ENCODE measurements at regions not wholly inside any gene's neighbourhood (a gene's known extent, or its start where the extent isn't known, plus 50 kb on each side); places are given as distances from the start of the nearest gene placed in this dataset.

DNA sequence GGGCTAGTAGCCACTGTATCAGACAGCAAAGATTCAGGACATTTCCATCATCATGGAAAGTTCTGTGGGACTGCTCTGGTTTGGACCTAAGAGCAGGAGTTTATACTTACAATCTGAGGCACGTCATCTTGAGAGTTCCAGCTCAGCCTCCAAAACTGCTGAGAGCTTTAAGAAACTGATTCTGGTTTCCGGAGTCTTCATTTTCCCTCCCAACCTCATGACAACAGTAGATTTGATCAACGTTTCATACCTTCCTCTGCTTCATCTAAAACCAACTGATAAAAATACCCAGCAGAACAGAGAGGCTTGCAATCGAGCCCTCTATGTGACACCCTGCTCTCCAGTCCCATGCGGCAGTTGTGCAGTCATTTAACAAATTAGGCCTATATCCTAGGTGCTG, 64.3 kb upstream of the EPB41L1 start:
- H3K4me2 ChIP-seq (ENCODE audit: low read length): no peak overlapping the region
- H3K36me3 ChIP-seq (ENCODE audit: insufficient read depth, low read length): no peaks in the 10 kb centered on the region
- H3F3A ChIP-seq (ENCODE audit: insufficient read depth, low read length): no peaks in the 10 kb centered on the region
- H3K4me1 ChIP-seq (ENCODE audit: insufficient read depth, low read length, severe bottlenecking): peaks cover 10% of the 10 kb centered on the region
- H3K79me2 ChIP-seq (ENCODE audit: insufficient read depth, low read length): no peaks in the 10 kb centered on the region
- no peaks in the 10 kb centered on the region for H4K20me1 ChIP-seq (ENCODE audit: insufficient read depth, low read length)
- no peak for TF ChIP-seq EZH2 (IDR thresholded peaks at IDR 0.05; ENCODE audit: borderline replicate concordance, low read length)
- no peak for TF ChIP-seq CTCF (IDR thresholded peaks at IDR 0.05; ENCODE audit: low read length)
- H3K27me3 ChIP-seq (ENCODE audit: insufficient read depth, low read length): peaks cover 5% of the 10 kb centered on the region; the same call in 1 of the 2 replicates
- no peak overlapping the region for H3K27ac ChIP-seq (ENCODE audit: low read depth, low read length, poor library complexity, severe bottlenecking)
- H3K9me2 ChIP-seq (ENCODE audit: low read depth, low read length): no peaks in the 10 kb centered on the region
- no peak overlapping the region for H2AFZ ChIP-seq (ENCODE audit: low read length)
- no peak overlapping the region for H3K9ac ChIP-seq (ENCODE audit: low read length)
- H3K9me3 ChIP-seq (ENCODE audit: low read length): no peaks in the 10 kb centered on the region
- no peak overlapping the region for H3K4me3 ChIP-seq (ENCODE audit: low read depth, low read length, poor library complexity, severe bottlenecking)

DNA sequence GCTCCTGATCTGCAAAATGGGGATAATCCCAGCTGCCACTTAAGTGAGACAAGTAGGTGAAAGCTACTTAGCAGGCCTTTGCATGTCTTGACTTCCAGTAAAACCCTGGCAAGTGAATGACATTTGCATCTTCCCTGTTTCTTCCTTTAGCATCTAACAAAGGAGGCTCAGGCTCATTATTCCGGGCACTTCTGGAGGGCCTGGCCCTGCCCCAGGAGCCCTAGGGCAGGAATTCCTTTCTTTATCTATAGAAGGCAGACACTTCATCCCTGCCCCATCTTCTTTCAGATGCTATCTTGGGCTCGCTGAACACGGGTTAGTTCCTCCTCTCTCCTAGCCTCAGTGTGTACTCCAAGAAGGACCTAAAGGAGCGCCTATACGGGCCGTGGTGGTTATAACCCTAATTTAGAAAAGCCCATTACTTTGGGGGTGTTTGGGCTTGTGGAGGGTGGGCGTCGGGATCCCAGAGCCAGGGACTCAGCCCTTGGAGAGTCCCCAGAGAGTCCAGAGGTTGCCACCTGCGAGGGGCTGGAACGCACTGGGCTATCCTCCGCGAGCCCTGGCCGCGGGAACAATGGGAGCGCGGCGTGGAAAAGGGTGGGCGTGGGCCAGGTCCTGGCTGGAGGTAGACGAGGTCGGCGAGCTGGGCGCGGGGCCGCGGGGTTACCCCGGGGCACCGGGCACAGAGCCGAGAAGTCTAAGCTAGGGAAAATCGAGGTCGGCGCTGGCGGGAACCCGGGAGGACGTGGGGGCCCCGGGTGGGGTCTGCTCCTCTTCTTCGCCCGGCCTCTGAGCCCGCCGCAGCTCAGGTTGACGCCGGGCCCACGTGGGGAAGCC, 62.8 kb upstream of the EPB41L1 start:
- Histone ChIP-seq H3K27me3 (ENCODE audit: insufficient read depth, low read length) (peaks cover 5% of the 10 kb centered on the region; the same call in 1 of the 2 replicates), H3K9me2 (ENCODE audit: low read depth, low read length) (no peaks in the 10 kb centered on the region), H3F3A (ENCODE audit: insufficient read depth, low read length) (no peaks in the 10 kb centered on the region), H4K20me1 (ENCODE audit: insufficient read depth, low read length) (no peaks in the 10 kb centered on the region), H3K79me2 (ENCODE audit: insufficient read depth, low read length) (no peaks in the 10 kb centered on the region), H3K4me1 (ENCODE audit: insufficient read depth, low read length, severe bottlenecking) (peaks cover 10% of the 10 kb centered on the region), H3K27ac (ENCODE audit: low read depth, low read length, poor library complexity, severe bottlenecking) (no peak overlapping the region), H3K36me3 (ENCODE audit: insufficient read depth, low read length) (no peaks in the 10 kb centered on the region), H2AFZ (ENCODE audit: low read length) (no peak overlapping the region), H3K4me2 (ENCODE audit: low read length) (peak overlapping the region; percentile 98; the same call in 1 of the 2 replicates), H3K9me3 (ENCODE audit: low read length) (no peaks in the 10 kb centered on the region), H3K9ac (ENCODE audit: low read length) (no peak overlapping the region), H3K4me3 (ENCODE audit: low read depth, low read length, poor library complexity, severe bottlenecking) (no peak overlapping the region)
- TF ChIP-seq EZH2 (IDR thresholded peaks at IDR 0.05; ENCODE audit: borderline replicate concordance, low read length) (no peak), CTCF (IDR thresholded peaks at IDR 0.05; ENCODE audit: low read length) (no peak)

DNA sequence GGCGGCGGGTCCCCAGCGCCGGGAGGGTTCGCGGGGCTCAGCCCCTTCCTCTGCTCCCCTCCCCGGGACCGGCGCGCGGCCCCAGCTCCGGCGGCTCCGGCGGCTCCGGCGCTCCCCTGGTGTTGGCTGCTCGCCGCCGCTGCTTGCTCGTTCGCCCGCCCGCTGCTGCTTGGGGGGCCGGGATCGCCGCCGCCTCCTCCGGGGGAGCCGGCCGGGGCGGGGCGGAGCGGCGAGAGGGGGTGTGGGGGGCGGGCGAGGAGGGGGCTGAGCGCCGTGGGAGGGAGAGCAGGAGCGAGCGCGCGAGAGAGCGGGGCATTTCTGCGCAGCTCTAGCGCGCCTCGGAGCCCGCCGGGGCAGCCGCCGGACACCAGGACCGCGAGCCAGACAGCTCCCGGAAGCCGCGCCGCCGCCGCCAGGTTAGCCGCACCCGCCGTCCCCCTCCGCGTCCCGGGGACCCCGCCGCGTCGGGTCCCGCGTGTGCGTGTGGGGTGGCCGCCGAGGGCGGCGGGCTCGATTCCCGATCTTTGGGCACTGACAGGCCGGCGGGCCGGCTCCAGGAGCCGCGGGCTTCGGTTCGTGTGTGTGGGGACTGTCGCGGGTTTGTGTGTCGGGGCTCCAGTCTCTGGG, 62.0 kb upstream of the EPB41L1 start:
- Histone ChIP-seq H3K27ac (ENCODE audit: low read depth, low read length, poor library complexity, severe bottlenecking) (no peak overlapping the region), H3K9ac (ENCODE audit: low read length) (no peak overlapping the region), H3K36me3 (ENCODE audit: insufficient read depth, low read length) (no peaks in the 10 kb centered on the region), H3K4me3 (ENCODE audit: low read depth, low read length, poor library complexity, severe bottlenecking) (peak overlapping the region; percentile 61), H3K4me1 (ENCODE audit: insufficient read depth, low read length, severe bottlenecking) (peaks cover 12% of the 10 kb centered on the region), H3K9me2 (ENCODE audit: low read depth, low read length) (no peaks in the 10 kb centered on the region), H2AFZ (ENCODE audit: low read length) (no peak overlapping the region), H3K27me3 (ENCODE audit: insufficient read depth, low read length) (peaks cover 5% of the 10 kb centered on the region; the same call in 1 of the 2 replicates), H4K20me1 (ENCODE audit: insufficient read depth, low read length) (no peaks in the 10 kb centered on the region), H3K4me2 (ENCODE audit: low read length) (peak overlapping the region; percentile 98), H3K9me3 (ENCODE audit: low read length) (no peaks in the 10 kb centered on the region), H3F3A (ENCODE audit: insufficient read depth, low read length) (no peaks in the 10 kb centered on the region), H3K79me2 (ENCODE audit: insufficient read depth, low read length) (no peaks in the 10 kb centered on the region)
- TF ChIP-seq CTCF (IDR thresholded peaks at IDR 0.05; ENCODE audit: low read length) (no peak), EZH2 (IDR thresholded peaks at IDR 0.05; ENCODE audit: borderline replicate concordance, low read length) (no peak)

All from OCI-LY1 (cell line).